ENCODE measurements at regions not wholly inside any gene's neighbourhood (a gene's known extent, or its start where the extent isn't known, plus 50 kb on each side); places are given as distances from the start of the nearest gene placed in this dataset.
A peak's percentile ranks its signal among the peaks of the same experiment; 100 is the strongest.

- no peak for DNase-seq (ENCODE audit: extremely low read depth in 1 of 11, low read depth in 9 of 11, low spot score in 4 of 11)
Measured at GRCh38 chr2:128368437-128369107, 49.9 kb upstream of the HS6ST1 start.

- no peak for DNase-seq (ENCODE audit: extremely low read depth in 1 of 11, low read depth in 9 of 11, low spot score in 4 of 11)
Measured at GRCh38 chr2:128369108-128369555, 50.5 kb upstream of the HS6ST1 start.

GRCh38 chr2:128369602-128370467 lies 51.2 kb upstream of the HS6ST1 start:
- DNase-seq (ENCODE audit: extremely low read depth in 1 of 11, low read depth in 9 of 11, low spot score in 4 of 11), result peak in 1 of 11 donors; percentile 62

DNA sequence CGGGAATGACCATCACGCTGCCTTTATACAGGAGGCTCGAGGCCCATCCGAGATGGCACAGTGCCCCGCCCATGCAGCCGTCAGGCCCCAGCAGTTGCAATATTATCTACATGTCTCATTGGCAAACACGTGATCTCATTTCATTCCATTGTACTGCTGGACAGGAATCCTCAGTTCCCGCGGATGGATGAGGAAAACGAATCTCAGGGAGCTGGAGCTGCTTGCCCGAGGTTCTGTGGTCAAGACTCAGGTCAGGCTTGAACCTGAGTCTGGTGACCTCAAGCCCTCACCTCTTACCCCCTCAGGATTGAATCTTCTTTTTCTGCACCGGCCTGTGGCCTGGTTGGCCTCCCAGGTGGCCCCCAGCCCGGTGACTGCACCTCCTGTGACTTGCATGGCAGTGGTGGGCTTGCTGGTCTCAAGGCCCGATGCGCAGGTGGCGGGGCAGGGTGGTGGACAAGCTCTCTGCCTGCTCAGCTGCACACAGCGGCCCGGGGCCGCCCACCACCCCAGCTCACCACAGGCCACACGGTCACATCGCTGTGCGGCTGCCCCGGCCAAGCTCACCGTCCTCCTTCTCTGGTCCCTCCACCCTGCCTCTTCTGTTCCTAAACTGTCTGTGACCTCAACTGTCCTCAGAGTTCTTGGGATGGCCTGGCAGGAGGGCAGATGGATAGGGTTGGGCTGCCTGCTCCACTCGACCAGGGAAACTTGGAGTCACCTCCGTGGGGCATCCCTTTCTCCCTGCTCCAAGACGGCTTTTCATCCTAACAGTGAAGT lies 52.0 kb upstream of the HS6ST1 start:
- no peak for DNase-seq (ENCODE audit: extremely low read depth in 1 of 11, low read depth in 9 of 11, low spot score in 4 of 11)

DNA sequence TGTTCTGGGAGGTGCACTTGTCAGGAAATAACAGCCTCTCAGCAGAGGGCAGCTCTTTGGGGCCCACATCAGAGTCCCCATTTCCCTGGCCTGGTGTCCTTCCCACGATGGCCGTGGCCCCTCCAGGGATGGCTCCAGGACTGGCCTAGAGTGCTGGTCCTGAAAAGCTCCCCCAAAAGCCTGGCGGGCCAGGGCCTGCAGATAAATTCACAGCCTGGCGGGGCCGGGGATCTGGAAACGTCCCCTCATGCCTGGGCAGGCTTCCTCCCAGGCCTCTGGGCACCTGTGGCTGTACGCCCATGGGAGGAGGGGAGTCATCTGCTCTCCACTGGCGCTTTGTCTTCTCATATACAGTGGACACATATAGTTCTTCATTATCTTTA lies 52.6 kb upstream of the HS6ST1 start:
- no peak for DNase-seq (ENCODE audit: extremely low read depth in 1 of 11, low read depth in 9 of 11, low spot score in 4 of 11)

DNA sequence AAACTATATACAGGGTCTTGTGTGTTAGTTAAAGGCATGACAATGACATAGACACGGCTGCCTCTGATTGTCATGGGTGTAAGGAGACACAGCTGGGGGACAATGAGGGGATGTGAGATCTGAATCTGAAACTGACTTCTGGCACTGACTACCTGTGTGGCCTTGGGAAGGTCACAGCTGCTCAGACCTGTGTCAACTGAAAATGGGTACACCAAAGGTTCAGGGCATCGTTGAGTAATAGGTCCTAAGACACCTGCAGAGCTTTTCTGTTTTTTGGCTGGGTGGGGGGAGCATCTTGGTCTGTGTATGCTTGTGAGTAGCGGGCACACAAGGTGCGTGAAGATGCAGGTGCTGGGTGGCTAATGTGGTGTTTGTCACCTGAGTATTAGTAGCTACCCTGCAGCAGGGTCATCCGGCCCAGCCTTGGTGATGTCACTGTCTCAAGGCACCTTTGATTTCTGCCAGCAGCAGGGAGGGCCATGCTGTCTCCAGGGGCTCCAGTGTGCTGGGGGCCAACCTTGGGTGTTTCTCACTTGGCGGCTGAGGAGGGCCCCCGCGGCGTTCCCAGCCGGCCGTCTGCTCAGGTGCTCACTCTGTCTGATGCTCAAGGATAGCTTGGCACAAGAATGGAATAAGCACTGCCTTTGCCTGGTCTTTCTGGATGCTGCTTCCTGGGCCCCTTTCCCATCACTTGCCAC lies 53.1 kb upstream of the HS6ST1 start:
- no peak for DNase-seq (ENCODE audit: extremely low read depth in 1 of 11, low read depth in 9 of 11, low spot score in 4 of 11)

GRCh38 chr2:128372621-128373341 lies 54.1 kb upstream of the HS6ST1 start:
- DNase-seq (ENCODE audit: extremely low read depth in 1 of 11, low read depth in 9 of 11, low spot score in 4 of 11), result no peak

GRCh38 chr2:128373451-128374000 lies 54.9 kb upstream of the HS6ST1 start:
- DNase-seq (ENCODE audit: extremely low read depth in 1 of 11, low read depth in 9 of 11, low spot score in 4 of 11), result no peak

- DNase-seq (ENCODE audit: extremely low read depth in 1 of 11, low read depth in 9 of 11, low spot score in 4 of 11), result no peak
Measured at GRCh38 chr2:128374001-128374710, 55.5 kb upstream of the HS6ST1 start.

GRCh38 chr2:128374711-128375413 lies 56.2 kb upstream of the HS6ST1 start:
- peak in 1 of 11 donors; percentile 45 for DNase-seq (ENCODE audit: extremely low read depth in 1 of 11, low read depth in 9 of 11, low spot score in 4 of 11)

- DNase-seq (ENCODE audit: extremely low read depth in 1 of 11, low read depth in 9 of 11, low spot score in 4 of 11), result no peak
Measured at GRCh38 chr2:128375454-128375853, 56.8 kb upstream of the HS6ST1 start.

DNA sequence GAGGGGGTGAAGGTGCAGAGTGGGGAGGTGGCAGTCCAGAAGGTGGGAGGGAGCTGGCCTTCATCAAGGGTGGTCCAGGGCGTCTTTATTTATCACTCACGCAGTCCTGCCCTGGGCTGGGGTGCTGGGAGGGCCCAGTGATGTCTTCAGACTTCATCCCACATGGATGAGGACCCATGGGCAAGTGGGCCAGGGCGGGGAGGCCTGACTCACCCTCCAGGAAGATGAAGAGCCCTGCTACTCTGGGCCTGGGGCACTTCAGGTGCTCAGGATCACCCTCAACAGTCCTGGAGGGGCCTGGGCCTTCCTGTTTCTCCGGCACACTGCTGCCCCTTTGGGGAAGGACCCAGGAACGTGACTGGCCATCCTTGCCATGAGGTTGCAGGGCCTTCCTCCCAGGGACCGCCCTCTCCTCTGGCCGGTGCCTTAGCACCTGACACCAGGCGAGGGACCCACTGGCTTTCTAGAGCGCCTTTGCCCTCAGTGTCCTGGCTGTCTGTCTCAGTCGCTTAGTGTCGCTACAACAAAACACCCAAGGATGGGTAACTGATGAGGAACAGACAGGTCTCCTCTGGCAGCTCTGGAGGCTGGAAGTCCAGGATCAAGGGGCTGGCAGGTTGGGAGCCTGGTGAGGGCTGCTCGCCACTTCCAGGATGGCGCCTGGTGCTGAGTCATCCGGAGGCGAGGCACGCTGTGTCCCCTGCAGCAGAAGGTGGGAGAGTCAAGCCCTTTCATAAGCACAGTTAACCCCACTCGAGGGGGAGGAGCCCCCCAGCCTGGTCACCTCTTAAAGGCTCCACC lies 57.8 kb upstream of the HS6ST1 start:
- DNase-seq (ENCODE audit: extremely low read depth in 1 of 11, low read depth in 9 of 11, low spot score in 4 of 11), result no peak

DNA sequence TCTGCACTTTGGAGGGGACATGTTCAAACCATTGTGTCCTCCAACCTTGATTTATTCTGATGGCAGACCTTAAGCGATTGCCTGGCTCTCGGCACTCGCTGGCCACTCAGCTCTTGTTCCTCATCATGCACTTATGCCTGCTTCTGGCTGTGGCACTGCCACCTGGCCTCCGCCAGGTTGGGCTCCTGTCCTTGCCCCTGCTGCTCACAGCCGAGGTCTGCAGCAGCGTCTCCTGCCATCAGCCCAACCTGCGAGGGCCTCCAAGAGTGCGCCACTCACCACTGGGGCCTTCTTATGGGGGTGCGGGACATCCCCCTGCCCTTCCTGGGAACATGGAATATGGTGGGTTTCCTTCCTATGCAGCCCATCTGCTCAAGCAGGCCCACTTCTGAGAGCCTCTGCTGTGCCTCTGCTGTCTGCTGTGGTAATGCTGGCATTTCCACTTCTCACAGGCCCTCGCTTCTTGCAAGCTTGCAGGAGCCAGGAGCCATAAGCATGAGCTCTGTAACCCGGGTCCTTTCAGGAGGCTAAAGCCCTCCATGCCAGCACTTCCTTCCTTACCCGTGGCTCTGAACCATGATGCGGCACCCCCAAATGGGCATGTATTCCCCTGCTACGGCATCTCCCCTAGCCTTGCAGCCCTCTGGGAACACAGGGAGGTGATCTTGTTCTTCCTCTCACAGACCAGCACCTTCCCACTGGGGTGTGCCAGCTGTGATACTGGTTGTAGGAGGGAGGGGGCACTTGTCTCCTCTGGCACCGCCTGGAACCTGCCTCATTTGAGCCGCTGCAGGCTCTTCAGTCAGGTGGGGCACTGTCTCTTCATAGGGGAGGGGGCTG lies 58.6 kb upstream of the HS6ST1 start:
- no peak for DNase-seq (ENCODE audit: extremely low read depth in 1 of 11, low read depth in 9 of 11, low spot score in 4 of 11)

DNA sequence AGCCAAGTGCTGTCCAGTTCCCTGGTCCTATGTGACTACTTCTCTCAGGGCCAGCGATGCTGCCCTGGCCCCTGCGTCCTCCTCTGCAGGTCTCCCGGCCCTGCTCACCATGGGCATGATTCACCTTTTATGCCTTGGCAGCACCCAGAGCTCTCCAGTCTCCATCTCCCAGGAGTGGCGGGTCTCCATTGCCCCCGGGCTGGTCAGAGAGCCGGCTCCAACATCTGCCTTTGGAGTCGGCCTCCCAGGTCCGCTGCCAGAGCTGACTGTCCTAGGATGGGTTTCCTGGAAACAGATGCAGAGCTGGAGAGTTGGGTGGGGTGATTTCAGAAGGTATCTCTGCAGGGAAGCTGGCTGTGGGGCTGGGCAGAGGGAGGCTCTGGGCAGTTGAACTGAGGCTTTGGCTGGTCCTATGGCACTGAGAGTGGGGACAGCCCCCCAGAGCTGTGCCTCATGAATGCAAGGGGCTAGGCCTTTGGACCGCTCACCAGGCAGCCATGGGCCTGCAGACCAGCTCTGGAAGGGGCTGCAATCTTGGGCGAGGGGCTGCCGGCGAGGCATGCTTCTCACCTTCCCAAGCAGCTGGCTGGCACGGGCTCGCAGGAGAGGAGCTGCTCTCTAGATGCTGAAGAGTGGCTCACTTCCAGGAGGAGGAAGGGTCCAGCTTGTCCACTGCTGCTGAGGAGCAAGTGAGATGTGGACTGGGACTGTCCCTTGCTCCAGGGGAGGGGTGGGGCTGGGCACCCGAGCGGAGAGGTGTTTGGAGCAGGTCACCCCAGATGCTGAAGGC lies 59.8 kb upstream of the HS6ST1 start:
- no peak for DNase-seq (ENCODE audit: extremely low read depth in 1 of 11, low read depth in 9 of 11, low spot score in 4 of 11)
